HuH-7 (cell line): ENCODE measurements at regions not wholly inside any gene's neighbourhood (a gene's known extent, or its start where the extent isn't known, plus 50 kb on each side); places are given as distances from the start of the nearest gene placed in this dataset.
"Not testable (repeated sequence)": the region's sequence is repeated elsewhere in the genome, so short reads cannot be mapped to it uniquely, and the experiment has no call there.

Experiments used
- DNase-seq: peaks from one replicate; pipeline ENCODE4 v3.0.0; 2011; ENCODE audit warnings: low spot score

GRCh38 chr9:129435988-129436717, 184.7 kb downstream of the C9orf50 start:
- DNase-seq = no peak

- no peak for DNase-seq
These were observed 185.6 kb downstream of the C9orf50 start for GRCh38 chr9:129435291-129435690.

GRCh38 chr9:129434187-129434586, 186.7 kb downstream of the C9orf50 start:
- DNase-seq = no peak

- no peak for DNase-seq
These were observed 188.4 kb downstream of the C9orf50 start for GRCh38 chr9:129432297-129433154.

- no peak for DNase-seq
These were observed 189.8 kb downstream of the C9orf50 start for GRCh38 chr9:129430940-129431643.

GRCh38 chr9:129428864-129429577, 191.9 kb downstream of the C9orf50 start:
- DNase-seq = no peak

GRCh38 chr9:129427149-129427548, 193.8 kb downstream of the C9orf50 start:
- no peak for DNase-seq

GRCh38 chr9:129423755-129424154, 197.1 kb downstream of the C9orf50 start:
- not testable (repeated sequence) for DNase-seq

GRCh38 chr9:129423216-129423615, 197.7 kb downstream of the C9orf50 start:
- DNase-seq = no peak

- no peak for DNase-seq
These were observed 198.1 kb downstream of the C9orf50 start for GRCh38 chr9:129422843-129423192.

- no peak for DNase-seq
These were observed 198.7 kb downstream of the C9orf50 start for GRCh38 chr9:129422032-129422842.

GRCh38 chr9:129421371-129421770, 199.5 kb downstream of the C9orf50 start:
- no peak for DNase-seq

- no peak for DNase-seq
These were observed 200.2 kb downstream of the C9orf50 start for GRCh38 chr9:129420721-129421120.

GRCh38 chr9:129419382-129419899, 201.5 kb downstream of the C9orf50 start:
- DNase-seq = no peak

- DNase-seq = no peak
These were observed 202.4 kb downstream of the C9orf50 start for GRCh38 chr9:129418451-129418850.

- DNase-seq = no peak
These were observed 203.9 kb downstream of the C9orf50 start for GRCh38 chr9:129416821-129417539.

- DNase-seq = no peak
These were observed 204.8 kb downstream of the C9orf50 start for GRCh38 chr9:129415942-129416651.

- DNase-seq = no peak
These were observed 205.6 kb downstream of the C9orf50 start for GRCh38 chr9:129414993-129415941.
